GM23338 (cell line): ENCODE measurements at regions not wholly inside any gene's neighbourhood (a gene's known extent, or its start where the extent isn't known, plus 50 kb on each side); places are given as distances from the start of the nearest gene placed in this dataset.

Experiments
- CTCF ChIP-seq, 2 experiments: fragments of 200-600 bp in 1 of 2; sonication (generic) in 1 of 2; conservative IDR thresholded peaks; 2 replicates each; pipeline versions ENCODE4 v1.5.1 to v1.6.1; 2016 to 2017; ENCODE audit warnings: antibody characterized with exemption in 2 of 2, low read depth in 2 of 2, mild to moderate bottlenecking in 2 of 2, moderate library complexity in 1 of 2
- EZH2phosphoT487 ChIP-seq: fragments of 200-600 bp; sonication (generic); IDR thresholded peaks from one replicate; pipeline ENCODE4 v1.8.1; 2018; ENCODE audit warnings: antibody characterized with exemption; ENCODE audit not compliant: unreplicated experiment
- TF ChIP-seq, protein P1 (sequence below): fragments of 250-450 bp; sonication (Bioruptor Pico); IDR thresholded peaks from 2 replicates; pipeline ENCODE4 v1.5.0; 2020; ENCODE audit warnings: mild to moderate bottlenecking, moderate library complexity
- TF ChIP-seq, protein P2 (sequence below): IDR thresholded peaks from one replicate; pipeline ENCODE4 v1.6.1; 2018; ENCODE audit warnings: antibody characterized with exemption; ENCODE audit not compliant: unreplicated experiment

GRCh38 chr16:14374451-14375131, 255.5 kb downstream of the PARN start (continued):
- TF ChIP-seq, protein P1, sequence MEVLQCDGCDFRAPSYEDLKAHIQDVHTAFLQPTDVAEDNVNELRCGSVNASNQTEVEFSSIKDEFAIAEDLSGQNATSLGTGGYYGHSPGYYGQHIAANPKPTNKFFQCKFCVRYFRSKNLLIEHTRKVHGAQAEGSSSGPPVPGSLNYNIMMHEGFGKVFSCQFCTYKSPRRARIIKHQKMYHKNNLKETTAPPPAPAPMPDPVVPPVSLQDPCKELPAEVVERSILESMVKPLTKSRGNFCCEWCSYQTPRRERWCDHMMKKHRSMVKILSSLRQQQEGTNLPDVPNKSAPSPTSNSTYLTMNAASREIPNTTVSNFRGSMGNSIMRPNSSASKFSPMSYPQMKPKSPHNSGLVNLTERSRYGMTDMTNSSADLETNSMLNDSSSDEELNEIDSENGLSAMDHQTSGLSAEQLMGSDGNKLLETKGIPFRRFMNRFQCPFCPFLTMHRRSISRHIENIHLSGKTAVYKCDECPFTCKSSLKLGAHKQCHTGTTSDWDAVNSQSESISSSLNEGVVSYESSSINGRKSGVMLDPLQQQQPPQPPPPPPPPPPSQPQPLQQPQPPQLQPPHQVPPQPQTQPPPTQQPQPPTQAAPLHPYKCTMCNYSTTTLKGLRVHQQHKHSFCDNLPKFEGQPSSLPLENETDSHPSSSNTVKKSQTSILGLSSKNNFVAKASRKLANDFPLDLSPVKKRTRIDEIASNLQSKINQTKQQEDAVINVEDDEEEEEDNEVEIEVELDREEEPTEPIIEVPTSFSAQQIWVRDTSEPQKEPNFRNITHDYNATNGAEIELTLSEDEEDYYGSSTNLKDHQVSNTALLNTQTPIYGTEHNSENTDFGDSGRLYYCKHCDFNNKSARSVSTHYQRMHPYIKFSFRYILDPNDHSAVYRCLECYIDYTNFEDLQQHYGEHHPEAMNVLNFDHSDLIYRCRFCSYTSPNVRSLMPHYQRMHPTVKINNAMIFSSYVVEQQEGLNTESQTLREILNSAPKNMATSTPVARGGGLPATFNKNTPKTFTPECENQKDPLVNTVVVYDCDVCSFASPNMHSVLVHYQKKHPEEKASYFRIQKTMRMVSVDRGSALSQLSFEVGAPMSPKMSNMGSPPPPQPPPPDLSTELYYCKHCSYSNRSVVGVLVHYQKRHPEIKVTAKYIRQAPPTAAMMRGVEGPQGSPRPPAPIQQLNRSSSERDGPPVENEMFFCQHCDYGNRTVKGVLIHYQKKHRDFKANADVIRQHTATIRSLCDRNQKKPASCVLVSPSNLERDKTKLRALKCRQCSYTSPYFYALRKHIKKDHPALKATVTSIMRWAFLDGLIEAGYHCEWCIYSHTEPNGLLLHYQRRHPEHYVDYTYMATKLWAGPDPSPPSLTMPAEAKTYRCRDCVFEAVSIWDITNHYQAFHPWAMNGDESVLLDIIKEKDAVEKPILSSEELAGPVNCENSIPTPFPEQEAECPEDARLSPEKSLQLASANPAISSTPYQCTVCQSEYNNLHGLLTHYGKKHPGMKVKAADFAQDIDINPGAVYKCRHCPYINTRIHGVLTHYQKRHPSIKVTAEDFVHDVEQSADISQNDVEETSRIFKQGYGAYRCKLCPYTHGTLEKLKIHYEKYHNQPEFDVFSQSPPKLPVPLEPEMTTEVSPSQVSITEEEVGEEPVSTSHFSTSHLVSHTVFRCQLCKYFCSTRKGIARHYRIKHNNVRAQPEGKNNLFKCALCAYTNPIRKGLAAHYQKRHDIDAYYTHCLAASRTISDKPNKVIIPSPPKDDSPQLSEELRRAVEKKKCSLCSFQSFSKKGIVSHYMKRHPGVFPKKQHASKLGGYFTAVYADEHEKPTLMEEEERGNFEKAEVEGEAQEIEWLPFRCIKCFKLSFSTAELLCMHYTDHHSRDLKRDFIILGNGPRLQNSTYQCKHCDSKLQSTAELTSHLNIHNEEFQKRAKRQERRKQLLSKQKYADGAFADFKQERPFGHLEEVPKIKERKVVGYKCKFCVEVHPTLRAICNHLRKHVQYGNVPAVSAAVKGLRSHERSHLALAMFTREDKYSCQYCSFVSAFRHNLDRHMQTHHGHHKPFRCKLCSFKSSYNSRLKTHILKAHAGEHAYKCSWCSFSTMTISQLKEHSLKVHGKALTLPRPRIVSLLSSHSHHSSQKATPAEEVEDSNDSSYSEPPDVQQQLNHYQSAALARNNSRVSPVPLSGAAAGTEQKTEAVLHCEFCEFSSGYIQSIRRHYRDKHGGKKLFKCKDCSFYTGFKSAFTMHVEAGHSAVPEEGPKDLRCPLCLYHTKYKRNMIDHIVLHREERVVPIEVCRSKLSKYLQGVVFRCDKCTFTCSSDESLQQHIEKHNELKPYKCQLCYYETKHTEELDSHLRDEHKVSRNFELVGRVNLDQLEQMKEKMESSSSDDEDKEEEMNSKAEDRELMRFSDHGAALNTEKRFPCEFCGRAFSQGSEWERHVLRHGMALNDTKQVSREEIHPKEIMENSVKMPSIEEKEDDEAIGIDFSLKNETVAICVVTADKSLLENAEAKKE (CRISPR knock-in tag) = no peak
- TF ChIP-seq CTCF (conservative IDR thresholded peaks at IDR 0.05; ENCODE audit: low read depth in 2 of 2) (no peak), EZH2phosphoT487 (no peak)
- TF ChIP-seq, protein P2, sequence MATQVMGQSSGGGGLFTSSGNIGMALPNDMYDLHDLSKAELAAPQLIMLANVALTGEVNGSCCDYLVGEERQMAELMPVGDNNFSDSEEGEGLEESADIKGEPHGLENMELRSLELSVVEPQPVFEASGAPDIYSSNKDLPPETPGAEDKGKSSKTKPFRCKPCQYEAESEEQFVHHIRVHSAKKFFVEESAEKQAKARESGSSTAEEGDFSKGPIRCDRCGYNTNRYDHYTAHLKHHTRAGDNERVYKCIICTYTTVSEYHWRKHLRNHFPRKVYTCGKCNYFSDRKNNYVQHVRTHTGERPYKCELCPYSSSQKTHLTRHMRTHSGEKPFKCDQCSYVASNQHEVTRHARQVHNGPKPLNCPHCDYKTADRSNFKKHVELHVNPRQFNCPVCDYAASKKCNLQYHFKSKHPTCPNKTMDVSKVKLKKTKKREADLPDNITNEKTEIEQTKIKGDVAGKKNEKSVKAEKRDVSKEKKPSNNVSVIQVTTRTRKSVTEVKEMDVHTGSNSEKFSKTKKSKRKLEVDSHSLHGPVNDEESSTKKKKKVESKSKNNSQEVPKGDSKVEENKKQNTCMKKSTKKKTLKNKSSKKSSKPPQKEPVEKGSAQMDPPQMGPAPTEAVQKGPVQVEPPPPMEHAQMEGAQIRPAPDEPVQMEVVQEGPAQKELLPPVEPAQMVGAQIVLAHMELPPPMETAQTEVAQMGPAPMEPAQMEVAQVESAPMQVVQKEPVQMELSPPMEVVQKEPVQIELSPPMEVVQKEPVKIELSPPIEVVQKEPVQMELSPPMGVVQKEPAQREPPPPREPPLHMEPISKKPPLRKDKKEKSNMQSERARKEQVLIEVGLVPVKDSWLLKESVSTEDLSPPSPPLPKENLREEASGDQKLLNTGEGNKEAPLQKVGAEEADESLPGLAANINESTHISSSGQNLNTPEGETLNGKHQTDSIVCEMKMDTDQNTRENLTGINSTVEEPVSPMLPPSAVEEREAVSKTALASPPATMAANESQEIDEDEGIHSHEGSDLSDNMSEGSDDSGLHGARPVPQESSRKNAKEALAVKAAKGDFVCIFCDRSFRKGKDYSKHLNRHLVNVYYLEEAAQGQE = no peak
